GM18909 (cell line): ENCODE measurements at regions not wholly inside any gene's neighbourhood (a gene's known extent, or its start where the extent isn't known, plus 50 kb on each side); places are given as distances from the start of the nearest gene placed in this dataset.
"Not testable (repeated sequence)": the region's sequence is repeated elsewhere in the genome, so short reads cannot be mapped to it uniquely, and the experiment has no call there.

Experiments
- ATAC-seq: cut with Tn5 transposase; IDR thresholded peaks from one replicate; pipeline ENCODE4 v1.9.1; 2021; ENCODE audit warnings: mild to moderate bottlenecking; ENCODE audit not compliant: unreplicated experiment, poor library complexity

- no peak for ATAC-seq
These were observed 102.1 kb upstream of the KCND2 start for GRCh38 chr7:120170834-120171233.

DNA sequence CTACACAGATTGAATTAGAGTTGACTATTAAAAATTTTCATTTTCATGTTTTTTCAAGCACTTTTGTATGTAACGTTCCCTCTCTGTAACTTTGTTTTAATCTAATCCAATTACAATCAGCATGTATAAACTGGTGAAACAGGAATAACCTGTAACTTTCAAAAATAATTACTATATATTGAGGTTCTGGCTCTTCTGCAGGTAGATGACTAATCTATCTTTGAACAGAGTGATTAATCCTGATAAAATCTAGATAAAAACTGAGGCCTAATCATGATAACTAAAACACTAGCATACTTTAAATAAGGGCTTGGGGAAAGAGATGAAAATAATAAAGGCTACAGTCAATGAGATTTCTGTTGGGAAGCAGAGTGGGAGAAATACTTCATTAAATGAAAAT, 101.6 kb upstream of the KCND2 start:
- no peak for ATAC-seq

DNA sequence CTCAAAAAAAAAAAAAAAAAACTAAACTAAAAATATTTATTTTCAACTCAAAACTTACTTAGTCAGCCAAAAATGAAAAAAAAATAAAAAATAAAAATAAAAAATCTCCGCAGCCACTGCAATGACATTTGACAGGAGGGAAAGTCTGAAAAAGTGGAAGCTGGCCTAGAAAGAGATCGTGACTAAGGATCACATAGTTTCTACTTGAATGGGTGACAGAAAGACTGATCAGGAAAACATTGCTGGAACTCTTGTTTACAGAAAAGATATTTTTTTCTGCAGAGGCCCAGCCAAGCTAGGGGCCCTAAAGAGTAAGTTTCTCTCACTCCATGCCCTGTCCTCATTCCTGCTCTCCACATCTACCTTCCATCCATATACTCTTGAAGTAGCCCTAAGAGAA, 92.8 kb upstream of the KCND2 start:
- no peak for ATAC-seq

DNA sequence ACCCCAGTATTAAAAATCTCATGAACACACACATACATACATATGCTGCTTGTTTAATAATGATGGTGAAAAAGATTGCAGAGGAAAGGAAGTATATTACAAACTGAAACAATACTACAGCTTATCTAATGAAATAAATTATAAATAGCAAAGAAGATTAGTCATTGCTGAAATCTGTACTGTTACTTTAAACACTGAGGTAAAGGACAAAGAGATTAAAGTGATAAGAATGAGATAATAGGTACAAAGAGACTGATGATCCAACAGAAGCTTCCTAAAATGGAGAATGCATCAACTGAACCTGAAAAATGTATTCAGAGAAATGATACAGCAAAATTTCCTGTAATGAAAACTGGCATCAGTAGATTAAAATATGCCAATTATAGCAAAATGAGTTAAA, 91.5 kb upstream of the KCND2 start:
- no peak for ATAC-seq

DNA sequence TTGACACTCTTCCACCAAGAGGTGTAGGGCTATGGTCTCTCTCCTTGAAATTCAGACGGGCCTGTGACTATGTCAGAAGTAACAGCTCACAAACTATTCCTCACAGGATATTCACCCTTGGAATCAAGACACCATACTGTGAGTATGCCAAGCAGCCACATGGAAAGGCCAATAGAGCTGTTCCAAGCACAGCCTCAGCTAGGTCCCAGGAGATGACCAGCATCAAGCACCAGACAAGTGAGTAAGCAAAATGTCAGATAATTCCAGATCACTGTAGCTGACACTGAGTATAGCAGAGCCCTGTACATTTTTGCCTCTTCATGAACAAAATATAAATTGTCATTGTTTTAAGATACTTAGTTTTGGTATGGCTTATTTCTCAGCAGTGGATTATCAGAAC, 88.1 kb upstream of the KCND2 start:
- no peak for ATAC-seq

DNA sequence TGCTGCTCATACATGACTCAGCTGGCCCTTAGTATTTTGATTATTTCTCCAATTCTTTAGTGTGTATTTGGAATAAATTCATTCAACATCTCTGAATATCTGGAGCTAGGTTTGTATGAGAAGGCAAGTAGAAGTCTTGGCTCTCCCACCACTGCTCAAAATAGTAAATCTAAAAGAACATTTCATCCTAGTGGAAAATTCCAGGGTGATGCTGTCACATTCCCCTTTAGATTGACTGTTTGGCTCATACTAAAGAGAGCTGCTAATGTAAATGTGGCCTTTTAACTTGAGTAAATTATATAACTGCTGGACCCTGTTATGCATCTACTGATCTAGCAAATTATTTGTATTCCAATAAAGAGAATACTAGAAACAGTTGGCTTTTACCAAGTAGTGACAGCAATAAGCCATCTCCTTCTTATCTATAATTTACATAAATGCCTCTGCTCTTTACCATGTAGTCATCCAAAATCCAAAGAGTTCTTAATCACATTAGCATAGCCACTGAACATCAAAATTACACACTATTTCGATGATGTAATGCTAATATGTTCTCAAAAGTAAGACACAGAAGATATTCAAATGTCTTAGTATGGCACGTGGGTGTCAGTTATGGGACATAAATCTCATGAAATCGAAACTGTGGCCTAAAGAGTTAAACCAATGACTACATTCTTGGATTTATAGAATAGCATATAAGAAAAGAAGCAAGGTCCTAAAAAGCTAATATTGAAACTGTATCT, 86.9 kb upstream of the KCND2 start:
- no peak for ATAC-seq

- ATAC-seq = no peak
These were observed 86.3 kb upstream of the KCND2 start for GRCh38 chr7:120186688-120187087.

DNA sequence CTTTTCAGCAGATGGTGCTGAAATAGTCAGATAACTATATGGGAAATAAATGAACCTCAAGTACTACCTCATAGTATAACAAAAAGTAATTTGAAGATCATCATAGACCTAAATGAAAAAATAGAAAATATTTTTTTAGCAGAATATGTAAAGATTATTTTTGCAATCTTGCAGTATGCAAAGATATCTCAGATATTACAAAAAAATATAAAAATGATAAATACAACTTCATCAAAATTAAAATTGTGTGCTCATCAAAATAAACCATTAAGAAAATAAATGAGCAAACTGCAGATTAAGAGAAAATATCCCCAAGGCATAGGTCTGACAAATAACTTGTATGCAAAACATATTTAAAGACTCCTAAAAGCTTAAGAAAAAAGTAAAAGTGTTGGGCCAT, 83.4 kb upstream of the KCND2 start:
- ATAC-seq = no peak

DNA sequence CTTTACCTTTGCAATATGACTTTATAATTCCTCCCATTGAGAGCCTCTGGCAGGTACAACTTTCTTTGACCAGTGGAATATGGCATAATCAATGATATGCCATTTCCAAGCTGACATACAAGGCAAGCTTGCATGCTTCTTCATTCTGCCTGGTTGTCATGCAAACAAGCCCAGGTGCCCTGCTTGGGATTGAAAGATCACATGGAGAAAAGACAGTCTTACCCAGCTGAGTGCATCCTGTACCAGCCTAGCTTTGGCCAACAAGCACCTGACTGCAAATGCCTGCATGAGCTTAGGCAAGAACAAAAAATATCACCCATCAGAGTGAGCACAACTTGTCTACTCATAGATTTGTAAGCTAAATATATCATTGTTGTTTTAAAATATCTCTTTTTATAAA, 82.9 kb upstream of the KCND2 start:
- no peak for ATAC-seq

DNA sequence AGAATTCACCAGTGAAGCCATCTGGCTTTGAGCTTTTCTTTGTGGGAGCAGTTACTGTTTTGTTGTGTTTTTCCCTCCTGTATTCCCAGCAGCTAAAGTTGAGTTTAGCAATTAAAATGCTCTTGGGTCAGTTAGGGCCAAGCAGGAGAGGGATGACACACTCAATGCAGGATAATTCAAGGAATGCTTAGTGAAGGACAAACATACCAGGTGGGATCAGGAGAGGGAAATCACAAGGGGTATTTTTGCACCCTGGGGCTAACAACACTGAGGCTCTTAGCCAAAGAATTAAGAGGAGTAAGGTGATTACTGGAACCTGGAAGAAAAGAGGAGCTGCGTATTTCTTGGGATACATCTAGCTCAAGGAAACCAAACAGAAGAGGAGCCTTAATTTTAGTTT, 82.4 kb upstream of the KCND2 start:
- ATAC-seq = no peak

DNA sequence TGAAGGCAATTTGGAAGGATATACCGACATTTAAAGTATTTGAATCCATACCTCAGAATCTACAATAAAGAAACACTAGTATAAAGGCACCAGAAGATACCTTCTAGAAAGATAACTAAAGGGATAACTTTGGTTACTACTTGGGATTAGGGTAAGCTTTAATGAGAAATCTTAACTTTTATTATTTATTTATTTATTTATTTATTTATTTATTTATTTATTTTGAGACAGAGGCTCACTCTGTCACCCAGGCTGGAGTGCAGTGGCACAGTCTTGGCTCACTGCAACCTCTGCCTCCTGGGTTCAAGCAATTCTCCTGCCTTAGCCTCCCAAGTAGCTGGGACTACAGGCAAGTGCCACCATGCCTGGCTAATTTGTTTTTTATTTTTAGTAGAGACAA, 81.6 kb upstream of the KCND2 start:
- ATAC-seq = not testable (repeated sequence)

GRCh38 chr7:120201290-120201689, 71.7 kb upstream of the KCND2 start:
- no peak for ATAC-seq

DNA sequence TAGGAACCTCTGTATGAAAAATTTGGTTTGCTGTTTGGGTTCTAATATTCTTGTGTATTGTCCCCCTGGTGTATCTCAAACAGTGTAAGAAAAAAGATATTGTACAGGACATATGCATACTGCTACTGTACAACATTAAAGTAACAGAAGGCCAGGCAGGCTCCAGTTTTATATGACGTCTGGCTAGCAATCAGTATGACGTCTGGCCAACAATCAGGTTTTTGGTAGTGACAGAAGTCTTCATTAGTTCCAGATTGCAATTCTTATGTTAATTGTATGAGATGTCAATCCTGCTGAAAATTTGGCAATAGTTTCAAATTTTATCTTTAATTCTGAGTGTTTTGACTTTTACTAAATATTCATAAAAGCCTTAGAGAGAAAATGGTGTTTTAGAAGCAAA, 67.9 kb upstream of the KCND2 start:
- ATAC-seq = no peak

DNA sequence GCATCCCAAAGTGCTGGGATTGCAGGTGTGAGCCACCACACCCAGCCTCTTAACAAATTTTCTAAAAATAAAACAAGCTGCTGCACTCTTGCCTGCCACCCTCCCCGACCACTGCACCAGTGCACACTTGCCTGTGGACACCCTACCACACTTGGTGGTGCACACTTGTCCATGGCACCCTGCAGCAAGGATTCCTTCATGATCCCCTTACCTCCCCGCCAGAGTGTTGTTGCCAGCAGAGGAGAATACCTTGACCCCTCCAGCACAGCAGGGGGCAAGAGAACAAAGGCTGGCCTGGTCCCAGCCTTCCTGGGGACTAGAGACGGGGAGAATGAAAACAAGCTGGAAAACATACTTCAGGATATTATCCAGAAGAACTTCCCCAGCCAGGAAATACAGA, 65.9 kb upstream of the KCND2 start:
- ATAC-seq = no peak

DNA sequence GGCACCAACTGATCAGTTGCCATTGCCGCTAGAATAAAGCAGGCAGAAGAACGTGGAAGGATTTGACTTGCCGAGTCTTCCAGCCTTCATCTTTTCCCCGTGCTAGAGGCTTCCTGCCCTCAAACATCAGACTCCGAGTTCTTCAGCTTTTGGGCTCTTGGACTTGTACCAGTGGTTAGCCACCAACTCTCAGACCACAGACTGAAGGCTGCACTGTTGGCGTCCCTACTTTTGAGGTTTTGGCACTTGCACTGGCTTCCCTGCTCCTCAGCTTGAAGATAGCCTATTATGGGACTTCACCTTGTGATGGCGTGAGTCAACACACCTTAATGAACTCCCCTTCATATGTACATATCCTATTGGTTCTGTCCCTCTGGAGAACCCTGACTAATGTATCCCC, 57.3 kb upstream of the KCND2 start:
- no peak for ATAC-seq

GRCh38 chr7:120216947-120217346, 56.0 kb upstream of the KCND2 start:
- no peak for ATAC-seq

DNA sequence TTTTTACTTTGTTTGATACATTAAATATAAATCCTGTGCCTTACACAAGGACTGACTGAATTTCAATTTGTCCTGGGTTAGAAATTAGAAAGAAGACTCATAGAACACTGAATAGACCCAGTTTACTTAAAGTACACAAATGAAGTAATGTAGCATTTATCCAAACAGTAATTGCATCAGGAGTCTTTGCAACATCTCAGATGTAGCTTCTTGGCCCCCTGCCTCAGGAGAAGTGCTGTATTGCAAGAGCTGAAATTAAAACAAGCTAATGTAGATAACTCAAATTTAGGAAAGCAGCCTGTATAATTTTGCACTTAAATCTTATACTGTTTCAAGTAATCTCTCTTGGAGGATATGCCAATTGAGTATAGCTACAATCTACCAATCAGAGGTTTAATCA, 54.3 kb upstream of the KCND2 start:
- ATAC-seq = no peak

DNA sequence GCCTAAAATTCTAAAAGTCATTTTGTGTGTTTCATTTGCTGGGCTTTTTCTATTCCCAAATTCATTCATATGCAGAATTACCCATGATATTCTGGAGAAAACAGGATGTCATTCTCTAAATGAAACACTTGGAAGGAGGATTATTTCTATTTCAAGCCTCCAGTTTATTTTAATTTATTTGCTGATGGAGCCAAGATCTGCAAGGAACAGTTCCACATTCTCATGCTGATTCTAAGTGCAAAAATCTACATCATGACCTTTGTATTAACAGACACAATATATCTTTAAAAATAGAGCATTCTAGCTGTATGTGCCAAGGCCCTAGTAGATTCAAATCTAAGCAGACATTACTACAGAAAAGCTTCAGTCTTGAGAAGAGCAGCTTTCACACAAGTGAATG, 51.3 kb upstream of the KCND2 start:
- no peak for ATAC-seq
